NCI-H774 (cell line): ENCODE measurements at regions not wholly inside any gene's neighbourhood (a gene's known extent, or its start where the extent isn't known, plus 50 kb on each side); places are given as distances from the start of the nearest gene placed in this dataset.
A peak's percentile ranks its signal among the peaks of the same experiment; 100 is the strongest.

Experiments used
- DNase-seq: peaks from one replicate; lab custom pipeline; 2025; lab: John Stamatoyannopoulos, UW

- no peak for DNase-seq
These were observed 181.1 kb upstream of the ARL4C start for GRCh38 chr2:234677758-234678538.

DNA sequence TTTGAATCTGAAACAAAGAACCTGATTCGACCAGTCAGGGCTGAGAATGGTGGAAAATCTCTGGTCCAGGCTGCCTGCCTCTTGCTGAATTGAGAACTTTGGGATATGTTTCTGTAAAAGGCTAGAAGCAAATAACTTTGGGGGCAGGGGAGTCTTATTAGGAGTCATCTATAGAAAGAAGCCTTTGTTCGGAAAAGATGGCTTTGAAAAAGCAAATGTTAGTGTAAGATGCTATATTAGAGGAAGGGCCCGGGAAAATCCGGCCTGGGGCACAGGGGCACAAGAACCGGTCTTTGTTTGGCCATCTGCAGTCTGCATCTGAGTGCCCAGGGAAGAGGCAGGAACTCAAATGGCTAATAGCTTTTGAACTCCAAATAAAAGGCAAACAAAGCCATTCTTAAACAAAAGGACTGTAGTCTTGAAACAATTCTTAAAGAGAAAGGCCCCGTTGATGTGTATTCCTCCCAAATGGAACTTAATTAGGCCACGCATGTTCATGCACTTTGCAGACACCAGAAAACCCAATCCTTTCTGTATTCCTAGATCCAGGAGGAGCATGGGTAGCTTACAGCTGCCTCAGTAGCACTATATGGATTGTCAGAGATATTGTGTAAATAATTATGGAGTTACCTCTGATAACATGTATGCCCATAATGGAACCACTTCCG is 180.0 kb upstream of the ARL4C start:
- no peak for DNase-seq

DNA sequence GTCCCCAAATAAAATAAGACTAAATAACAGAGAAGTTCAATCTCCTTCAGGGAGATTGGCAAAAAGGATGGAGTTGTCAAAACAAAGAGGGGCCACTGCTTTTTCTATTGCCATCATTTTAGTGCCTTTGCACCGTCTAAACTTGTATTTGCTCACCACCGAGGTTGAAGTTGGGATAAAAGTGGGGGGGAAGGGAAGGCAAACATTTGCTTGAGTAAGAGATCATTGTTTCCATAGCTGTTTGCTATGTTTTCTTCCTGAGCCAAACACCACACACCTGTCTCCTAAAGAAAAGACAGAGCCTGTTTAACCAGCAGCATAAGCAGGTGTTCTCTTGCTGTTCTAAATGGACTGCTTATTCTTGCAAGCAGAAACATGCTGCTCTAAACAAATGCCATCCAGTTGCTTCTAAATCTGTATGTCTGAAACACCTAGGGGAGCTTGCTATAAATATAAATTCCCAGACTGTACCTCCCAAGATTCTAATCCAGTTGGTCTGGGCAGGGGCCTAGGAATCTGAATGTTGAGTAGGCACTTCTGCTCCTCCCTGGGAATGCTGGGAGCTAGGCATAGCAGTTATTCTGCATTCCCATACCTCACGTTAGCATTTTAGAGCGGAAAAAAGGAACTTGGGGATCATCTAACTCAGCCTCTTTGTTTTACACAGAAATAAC is 179.4 kb upstream of the ARL4C start:
- peak; percentile 95 for DNase-seq

GRCh38 chr2:234674781-234675201 is 177.9 kb upstream of the ARL4C start:
- DNase-seq, result no peak

DNA sequence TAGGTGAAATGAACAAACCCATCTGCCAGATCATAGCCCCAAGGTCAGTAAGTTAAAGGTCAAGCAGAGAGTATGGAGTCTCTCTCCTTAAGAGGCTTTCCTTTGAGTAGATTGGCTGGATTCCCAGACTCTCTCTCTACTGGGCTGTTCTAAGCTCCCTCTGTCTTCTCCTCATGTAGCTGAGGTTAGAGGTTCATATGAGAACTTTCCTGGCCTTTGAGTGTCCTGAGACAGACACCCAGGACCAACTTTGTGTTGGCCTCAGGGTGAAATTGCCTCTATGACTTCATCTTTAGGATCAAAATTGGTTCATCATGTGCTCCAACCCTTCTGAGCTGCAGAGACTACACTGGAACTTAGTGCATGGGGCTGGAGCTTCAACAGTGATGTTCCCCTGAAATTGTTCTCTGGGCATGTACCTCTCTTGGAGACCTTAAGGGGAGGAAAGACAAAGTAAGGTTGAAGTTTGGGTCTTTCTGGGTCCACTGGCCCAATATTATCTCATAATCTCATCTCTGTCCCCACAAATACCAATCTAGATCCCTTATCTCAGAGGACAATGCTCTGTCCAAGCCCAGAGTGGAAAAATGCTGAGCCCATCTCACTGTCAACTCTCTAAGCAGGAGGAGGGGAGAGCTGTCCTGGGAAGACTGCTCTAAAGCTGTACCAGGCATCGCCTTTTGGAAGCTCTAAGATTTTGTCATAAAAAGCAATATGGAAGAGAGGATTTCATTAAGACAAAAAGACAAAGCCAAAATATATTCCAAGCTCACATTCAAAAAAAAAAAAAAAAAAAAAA is 177.3 kb upstream of the ARL4C start:
- DNase-seq, result no peak

DNA sequence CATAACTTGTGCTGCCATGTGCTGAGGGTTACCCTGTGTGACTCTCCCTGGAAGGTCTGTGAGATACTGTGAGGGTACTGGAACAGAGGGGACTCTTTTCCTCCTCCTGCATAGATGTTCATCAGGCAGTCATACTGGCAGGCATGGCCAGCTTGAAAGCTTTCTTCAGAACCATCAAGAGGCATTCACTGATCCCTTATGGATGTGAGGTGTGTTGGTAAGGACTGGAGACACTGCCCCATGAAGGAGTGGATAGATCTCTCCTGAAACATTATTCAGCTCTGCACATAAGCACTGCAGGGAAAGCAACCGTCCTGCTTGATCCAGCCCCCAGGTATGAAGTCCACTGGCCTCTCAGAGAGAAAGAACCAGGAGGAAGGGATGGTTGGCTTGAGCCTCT is 176.6 kb upstream of the ARL4C start:
- DNase-seq, result no peak

- DNase-seq, result no peak
These were observed 175.7 kb upstream of the ARL4C start for GRCh38 chr2:234672498-234673150.

DNA sequence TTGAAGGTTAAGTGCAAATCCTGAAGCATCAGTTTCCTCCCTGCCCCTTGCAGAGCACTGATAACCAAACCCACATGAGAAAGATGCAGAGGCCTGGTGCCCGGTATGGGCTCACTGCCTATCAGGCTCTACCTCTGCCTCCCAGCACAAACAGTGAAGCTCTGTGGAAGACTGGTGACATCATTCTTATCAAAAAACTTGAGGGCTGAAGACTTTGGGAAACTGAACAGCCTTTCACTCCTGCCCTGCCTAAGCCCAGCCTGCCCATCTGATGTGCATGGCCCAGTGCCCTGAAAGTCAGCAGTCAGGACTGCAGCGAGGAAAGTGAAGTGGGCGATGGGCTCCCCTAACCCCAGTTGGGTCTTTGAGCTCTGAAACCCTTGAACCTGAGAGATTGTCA is 174.8 kb upstream of the ARL4C start:
- no peak for DNase-seq

DNA sequence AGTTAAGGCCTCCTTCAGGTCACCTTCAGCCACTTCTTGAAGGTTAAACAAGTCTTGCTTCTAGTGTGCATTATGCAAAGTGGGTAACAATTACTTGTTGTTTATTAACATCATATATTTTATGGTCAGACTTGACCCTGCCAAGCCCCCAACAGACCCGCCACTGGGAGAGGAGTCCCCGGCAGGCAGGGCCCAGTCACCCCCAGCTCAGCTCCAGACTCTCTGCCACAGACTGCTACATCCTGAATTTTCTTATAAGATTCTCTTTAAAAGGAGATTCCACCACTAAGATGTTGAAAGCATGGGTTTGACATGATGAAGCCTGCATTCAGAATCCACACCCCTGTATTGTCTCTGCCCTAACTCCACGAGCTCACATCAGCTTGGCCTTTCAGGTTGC is 174.3 kb upstream of the ARL4C start:
- DNase-seq, result no peak

- DNase-seq, result no peak
These were observed 173.9 kb upstream of the ARL4C start for GRCh38 chr2:234670806-234671205.

GRCh38 chr2:234670052-234670451 is 173.2 kb upstream of the ARL4C start:
- no peak for DNase-seq

DNA sequence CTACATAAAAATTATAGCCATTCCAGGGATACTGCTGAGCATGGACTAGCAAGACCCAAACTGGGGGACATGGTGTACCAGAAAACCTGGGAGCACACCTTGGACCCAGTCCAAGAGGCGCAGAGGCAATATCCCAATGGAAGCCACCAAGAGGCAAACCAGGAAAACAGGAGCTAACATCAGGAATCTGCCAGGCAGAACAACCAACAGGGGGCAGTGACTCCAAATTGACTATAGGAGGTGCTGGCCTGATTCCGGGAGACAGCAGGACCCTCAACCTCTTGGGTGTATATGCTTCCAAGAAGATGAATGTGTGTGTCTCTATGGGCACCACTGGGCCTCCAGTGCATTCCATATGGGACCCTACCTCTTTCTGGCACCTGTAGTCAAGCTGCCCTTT is 172.7 kb upstream of the ARL4C start:
- no peak for DNase-seq

- DNase-seq, result no peak
These were observed 172.1 kb upstream of the ARL4C start for GRCh38 chr2:234669001-234669400.

DNA sequence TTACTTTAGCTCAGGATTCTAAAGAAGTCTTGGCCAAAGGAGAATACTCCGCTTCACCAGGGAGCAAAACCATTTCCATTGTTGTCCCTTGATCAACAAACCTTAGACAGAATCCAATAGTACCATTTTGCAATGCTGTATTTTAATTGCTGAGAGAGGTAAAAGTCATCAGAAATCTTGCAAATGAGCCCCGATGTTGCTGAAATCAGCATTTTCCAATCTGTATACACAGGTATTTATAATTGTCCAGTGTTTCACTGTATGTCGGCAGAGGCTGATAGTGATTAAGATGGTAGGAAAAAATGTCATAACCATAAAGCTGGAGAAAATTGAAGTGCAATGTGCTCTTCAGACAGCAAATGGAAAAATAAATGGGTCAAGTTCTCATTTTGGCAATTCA is 170.0 kb upstream of the ARL4C start:
- DNase-seq, result no peak

GRCh38 chr2:234665304-234665703 is 168.4 kb upstream of the ARL4C start:
- DNase-seq, result no peak

DNA sequence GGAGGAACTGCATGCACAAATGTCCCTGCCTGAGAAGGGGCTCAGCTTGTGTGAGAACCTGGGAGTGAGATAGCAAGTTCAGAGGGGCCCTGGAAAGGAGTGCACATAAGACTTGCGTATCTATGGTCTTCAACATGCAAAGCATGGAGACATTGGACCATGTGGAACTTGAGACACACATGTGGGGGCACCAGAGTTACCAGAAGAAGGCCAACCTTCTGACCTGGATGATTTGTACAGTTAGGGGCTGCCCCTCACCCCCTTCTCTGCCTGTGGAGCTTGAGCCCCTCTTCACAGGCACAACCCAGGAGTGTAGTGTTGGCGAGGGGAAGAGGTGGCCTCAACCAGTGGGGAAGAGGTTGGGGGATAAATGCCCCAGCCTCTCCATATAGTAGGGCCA is 165.0 kb upstream of the ARL4C start:
- DNase-seq, result no peak

DNA sequence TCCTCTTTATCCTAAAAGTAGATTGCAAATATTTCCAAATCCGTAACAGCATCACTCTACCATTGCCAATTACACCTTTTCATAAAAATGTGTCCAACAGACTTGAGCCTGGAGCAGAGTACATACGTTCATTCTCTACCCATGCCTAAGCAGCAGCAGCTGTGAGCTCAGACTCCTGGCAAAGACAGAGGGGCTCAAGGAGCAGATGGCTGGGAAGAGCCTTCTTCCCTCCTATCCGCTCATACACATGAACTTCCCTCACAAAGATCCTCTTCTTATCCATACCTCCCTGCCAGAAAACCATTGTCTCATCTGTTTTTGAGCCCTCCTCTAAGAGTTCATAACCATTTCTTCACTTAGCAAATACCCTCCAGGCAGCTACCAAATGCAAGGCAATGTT is 164.3 kb upstream of the ARL4C start:
- DNase-seq, result no peak

DNA sequence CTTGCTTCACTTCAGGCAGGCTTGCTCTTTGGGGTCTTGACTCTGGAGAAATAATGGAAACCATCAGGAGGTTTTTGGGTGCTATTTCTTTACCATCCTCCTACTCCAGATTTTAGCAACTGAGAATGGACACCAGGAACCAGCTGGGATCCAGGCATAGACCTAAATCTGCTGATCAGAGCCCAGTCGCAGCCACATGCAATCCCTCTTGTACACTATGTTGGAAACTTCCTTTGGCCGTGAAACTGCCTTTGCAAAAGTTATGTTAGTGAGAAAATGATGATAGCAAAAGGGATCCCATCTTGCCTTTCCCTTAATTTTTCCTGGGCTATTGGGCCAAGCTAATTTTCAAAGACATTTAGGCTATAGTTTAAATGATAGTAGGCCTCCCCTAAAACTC is 158.8 kb upstream of the ARL4C start:
- no peak for DNase-seq

GRCh38 chr2:234650911-234651310 is 154.0 kb upstream of the ARL4C start:
- no peak for DNase-seq

- no peak for DNase-seq
These were observed 153.1 kb upstream of the ARL4C start for GRCh38 chr2:234649951-234650350.

GRCh38 chr2:234643407-234643806 is 146.5 kb upstream of the ARL4C start:
- DNase-seq, result no peak

DNA sequence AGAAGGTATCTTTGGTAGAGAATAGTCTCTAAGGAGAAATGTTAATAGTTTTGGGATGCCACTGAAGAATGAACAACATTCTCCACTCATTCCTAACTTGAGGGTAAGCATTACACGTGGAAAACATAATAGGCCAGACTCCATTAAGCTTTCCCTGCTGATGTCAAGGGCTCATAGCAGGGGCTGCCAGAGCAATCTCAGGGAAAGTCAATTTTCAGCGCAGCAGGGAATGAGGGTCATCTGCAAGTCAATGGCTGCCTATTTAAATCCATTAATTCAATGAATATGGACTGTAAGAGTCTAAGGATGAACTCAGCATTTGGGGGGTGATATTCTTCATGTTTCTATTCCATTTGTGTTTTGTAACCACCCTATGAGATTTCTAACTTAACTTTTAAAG is 144.2 kb upstream of the ARL4C start:
- no peak for DNase-seq
